ENCODE measurements at regions not wholly inside any gene's neighbourhood (a gene's known extent, or its start where the extent isn't known, plus 50 kb on each side); places are given as distances from the start of the nearest gene placed in this dataset.

- no peak for DNase-seq
Measured at GRCh38 chr10:130230036-130230435, 93.8 kb downstream of the GLRX3 start.

DNA sequence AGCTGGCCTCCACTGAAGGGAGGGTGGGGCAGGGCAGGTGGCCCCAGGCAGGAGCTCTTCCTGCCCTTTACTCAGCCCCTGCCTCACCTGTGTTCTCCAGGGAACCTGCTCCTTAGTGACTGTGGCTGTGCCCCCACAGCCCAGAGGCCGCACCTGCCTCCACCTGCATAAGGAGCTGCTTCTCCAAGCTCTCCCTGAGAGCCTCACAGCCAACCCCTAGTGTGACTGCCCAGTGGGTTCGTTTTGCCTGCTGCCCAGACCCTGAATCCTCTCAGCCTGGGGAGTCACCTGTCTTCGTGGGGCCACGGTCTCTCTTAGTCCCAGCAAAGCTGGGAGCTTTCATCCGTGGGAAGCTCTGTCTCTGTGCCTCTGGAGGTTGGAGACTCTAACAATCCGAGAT, 94.4 kb downstream of the GLRX3 start:
- no peak for DNase-seq

GRCh38 chr10:130231251-130231741, 95.1 kb downstream of the GLRX3 start:
- no peak for DNase-seq

DNA sequence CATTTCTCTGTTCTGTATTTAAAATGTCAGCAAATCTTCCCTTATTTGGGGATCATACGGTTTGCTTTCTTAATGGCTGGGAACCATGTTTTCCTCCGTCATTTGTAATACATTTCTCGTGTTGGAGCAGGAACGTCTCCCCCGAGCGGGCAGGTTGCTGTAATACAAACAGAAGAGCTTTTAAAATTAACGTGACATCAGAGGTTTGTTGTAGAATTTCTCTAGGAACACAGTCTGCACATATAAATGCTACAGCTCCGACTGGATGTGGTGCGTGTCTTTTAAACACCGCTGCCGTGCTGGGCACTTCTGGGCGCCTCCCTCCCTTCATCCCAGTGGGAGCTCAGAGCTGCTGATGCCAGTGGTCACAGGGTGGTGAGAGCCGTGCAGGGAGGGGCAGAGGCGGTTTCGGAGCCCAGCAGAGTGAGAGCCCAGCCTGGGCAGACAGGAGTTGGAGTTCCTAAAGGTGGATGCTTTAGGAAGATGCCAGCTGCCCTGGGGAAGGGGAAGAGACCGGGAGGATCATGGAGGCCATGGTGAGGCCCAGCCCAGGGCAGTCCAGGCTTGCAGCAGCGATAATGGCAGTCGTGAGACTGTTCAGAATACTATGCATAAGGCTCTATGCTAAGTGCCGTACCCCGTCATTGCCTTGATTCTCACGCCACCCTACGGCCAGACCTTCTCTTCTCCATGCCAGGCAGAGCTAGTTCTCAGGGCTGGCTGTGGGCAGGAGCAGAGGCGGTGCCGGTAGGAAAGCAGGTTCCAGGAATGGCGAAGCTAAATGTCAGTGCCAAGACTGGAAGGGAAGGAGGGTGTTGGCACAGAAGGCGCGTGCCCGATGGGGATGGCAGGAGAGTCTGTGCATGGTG, 96.2 kb downstream of the GLRX3 start:
- DNase-seq: no peak

GRCh38 chr10:130233035-130233360, 96.8 kb downstream of the GLRX3 start:
- no peak for DNase-seq

- no peak for DNase-seq
Measured at GRCh38 chr10:130233426-130233825, 97.2 kb downstream of the GLRX3 start.

- no peak for DNase-seq
Measured at GRCh38 chr10:130234171-130234965, 98.2 kb downstream of the GLRX3 start.

- no peak for DNase-seq
Measured at GRCh38 chr10:130236711-130237110, 100.5 kb downstream of the GLRX3 start.

- DNase-seq: no peak
Measured at GRCh38 chr10:130240409-130240808, 104.2 kb downstream of the GLRX3 start.

DNA sequence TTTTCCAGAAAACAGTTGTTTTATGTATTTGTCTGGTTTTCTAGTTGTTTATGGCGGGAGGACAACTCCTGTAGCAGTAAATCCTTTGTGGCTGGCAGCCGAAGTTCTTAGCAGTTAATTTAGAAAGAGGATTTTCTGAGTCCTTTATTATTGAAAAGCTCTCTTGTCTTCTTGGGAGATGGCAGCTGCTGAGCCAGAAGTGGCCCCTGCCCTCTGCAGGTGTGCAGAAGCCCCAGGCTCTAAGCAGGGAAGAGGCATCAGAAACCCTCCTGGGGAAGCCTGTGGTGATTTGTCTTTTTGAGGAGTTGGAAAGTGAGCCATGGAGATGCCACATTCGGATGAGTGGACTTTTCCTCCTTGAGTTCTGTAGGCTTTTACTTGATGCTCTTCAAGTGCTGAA, 106.3 kb downstream of the GLRX3 start:
- no peak for DNase-seq

GRCh38 chr10:130243015-130243414, 106.8 kb downstream of the GLRX3 start:
- DNase-seq: no peak

- no peak for DNase-seq
Measured at GRCh38 chr10:130244031-130244927, 108.1 kb downstream of the GLRX3 start.

- DNase-seq: no peak
Measured at GRCh38 chr10:130244928-130245495, 108.8 kb downstream of the GLRX3 start.

DNA sequence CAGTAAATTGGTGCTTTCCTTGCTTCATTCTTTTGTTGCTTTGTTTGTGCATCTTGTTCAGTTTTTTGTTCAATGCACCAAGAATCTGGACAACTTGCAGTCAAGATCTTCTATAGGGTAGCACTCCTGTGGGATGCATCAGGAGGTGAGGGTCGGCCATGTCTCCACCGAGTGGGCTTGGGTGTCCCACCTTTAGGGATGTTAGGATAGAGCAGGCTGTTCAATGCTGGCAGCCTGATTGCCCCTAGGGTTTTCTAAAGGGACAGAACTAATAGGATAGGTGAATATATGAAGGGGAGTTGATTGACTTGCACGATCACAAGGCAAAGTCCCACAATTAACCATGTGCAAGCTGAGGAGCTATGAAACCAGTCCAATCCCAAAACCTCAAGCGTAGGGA, 109.9 kb downstream of the GLRX3 start:
- DNase-seq: no peak

DNA sequence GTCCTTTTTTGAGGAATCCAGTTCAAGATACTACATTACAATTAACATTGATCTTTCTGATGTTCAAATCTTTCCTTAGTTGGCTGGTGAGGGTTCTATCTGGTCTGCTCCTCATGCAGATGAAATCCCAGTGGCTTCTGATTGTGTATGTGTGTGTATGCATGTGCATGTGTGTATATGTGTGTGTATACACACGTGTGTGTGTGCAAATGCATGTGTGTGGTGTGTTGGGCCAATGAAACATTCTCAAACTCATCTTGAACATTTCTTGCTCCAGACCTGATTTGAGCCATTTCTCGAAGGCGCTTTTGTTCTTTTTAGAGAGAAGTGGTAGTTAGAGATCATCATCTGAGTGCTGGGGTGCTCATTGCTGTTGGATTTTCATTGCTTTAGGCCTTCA, 113.9 kb downstream of the GLRX3 start:
- no peak for DNase-seq

- DNase-seq: no peak
Measured at GRCh38 chr10:130251766-130252165, 115.6 kb downstream of the GLRX3 start.

- peak; percentile 8 for DNase-seq
Measured at GRCh38 chr10:130254243-130254642, 118.1 kb downstream of the GLRX3 start.

DNA sequence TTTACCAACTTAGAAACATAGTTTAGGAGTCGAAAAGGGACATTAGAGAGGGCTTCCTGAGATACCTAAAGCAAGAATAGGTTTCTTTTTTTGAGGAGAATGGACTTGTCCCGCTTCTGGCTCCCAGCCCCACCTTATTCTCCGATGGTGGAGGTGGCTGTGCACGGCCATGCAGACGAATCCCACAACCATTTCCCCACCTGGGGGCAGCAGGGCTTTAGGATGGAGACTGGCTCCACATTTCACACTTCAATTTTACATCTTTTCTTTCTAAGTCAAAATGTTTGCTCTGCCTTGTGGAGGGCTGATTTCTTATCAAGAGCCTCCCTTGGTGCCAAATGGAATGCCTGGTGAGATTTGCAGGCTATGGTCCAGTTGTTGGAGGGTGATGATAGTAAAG, 118.5 kb downstream of the GLRX3 start:
- no peak for DNase-seq

DNA sequence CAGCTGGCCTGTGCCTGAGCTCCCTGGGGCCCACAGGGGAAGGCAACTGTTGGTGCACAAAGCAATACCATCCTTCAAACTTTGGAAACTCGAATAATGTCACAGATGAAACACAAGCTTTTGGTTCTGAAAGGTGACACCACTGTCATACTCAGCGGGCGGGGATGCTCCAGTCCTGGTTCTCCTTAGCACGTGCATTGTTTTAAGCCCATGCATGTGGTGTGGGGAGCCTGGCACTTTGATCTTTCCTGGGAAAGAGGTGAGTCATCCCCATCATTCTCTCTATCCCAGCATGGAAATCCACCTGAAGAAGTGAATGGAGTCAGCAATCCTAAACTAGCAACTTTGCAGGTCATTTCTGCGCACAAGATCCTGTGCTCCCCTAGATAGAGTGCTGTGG, 119.6 kb downstream of the GLRX3 start:
- no peak for DNase-seq

DNA sequence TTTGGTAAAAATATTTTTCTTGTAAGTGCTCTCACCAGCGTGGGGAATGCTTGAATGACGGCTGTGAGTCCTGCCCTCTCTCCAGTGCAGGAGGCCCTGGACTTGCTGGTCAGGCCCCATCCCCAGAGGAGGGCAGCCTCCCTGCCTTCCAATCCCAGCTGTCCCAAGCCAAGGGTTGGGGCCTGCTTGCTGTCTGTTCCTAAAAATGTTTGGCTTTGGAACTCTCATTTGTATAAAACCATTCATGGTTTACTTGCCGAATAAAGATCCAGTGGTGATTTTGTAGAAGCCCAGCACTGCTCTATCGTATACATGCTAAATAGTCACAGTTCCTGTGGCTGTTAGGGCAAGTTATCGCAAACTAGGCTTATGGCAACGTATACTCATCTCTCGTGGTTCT, 121.7 kb downstream of the GLRX3 start:
- no peak for DNase-seq

DNA sequence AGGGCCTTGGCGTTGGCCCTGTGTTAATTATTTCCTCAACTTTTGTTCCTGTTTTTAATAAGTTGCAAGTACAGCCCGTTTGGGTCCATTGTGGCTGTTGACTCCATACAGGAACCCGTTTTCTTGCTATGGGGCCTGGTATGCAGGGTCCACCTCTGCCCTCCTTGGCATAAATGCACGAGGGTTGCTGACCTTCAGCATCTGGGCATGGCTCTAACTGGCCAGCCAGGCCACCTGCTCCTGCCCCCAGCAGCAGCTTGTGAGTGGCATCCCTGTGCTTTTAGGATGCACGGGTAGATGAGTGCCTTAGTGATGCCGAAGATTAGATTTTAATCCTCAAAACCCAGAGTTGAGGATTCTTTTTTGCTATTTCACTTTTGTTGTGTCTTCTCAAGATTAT, 123.2 kb downstream of the GLRX3 start:
- no peak for DNase-seq

- DNase-seq: no peak
Measured at GRCh38 chr10:130261306-130261705, 125.1 kb downstream of the GLRX3 start.

Measured in hindlimb muscle (tissue), 1 donor.